Mammary epithelial cell (primary cell): ENCODE measurements at regions not wholly inside any gene's neighbourhood (a gene's known extent, or its start where the extent isn't known, plus 50 kb on each side); places are given as distances from the start of the nearest gene placed in this dataset.

Experiments
- EZH2 ChIP-seq: IDR thresholded peaks from 2 replicates; pipeline ENCODE4 v1.6.1; 2012; ENCODE audit warnings: low read length, inconsistent platforms, borderline replicate concordance
- TF ChIP-seq, protein P1 (sequence below), 2 donors: IDR thresholded peaks in 1 of 2; conservative IDR thresholded peaks in 1 of 2; 2 replicates each; pipeline ENCODE4 v1.5.1; 2011 to 2012; ENCODE audit warnings: inconsistent platforms in 2 of 2, low read length in 2 of 2, mild to moderate bottlenecking in 2 of 2, control low read depth in 1 of 2, low read depth in 1 of 2; ENCODE audit not compliant: insufficient read depth in 1 of 2; ENCODE audit errors: extremely low read depth in 1 of 2

DNA sequence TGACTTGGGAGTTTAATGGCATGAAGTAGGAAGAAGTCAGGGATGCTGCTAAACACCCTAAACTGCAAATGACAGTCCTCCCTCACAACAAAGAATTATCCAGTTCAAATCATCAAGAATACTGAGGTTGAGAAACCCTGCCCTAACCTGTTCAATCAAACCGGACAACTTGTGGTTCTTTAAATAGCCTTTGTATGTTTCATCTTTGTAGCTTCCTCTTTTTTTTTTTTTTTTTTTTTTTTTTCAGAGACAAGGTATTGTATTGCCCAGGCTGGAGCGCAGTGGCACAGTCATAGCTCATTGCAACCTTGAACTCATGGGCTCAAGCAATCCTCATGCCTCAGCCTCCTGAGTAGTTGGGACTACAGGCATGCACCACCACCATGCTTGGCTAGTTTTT lies 52.5 kb upstream of the TTC29 start:
- TF ChIP-seq, protein P1, sequence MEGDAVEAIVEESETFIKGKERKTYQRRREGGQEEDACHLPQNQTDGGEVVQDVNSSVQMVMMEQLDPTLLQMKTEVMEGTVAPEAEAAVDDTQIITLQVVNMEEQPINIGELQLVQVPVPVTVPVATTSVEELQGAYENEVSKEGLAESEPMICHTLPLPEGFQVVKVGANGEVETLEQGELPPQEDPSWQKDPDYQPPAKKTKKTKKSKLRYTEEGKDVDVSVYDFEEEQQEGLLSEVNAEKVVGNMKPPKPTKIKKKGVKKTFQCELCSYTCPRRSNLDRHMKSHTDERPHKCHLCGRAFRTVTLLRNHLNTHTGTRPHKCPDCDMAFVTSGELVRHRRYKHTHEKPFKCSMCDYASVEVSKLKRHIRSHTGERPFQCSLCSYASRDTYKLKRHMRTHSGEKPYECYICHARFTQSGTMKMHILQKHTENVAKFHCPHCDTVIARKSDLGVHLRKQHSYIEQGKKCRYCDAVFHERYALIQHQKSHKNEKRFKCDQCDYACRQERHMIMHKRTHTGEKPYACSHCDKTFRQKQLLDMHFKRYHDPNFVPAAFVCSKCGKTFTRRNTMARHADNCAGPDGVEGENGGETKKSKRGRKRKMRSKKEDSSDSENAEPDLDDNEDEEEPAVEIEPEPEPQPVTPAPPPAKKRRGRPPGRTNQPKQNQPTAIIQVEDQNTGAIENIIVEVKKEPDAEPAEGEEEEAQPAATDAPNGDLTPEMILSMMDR (conservative IDR thresholded peaks at IDR 0.05 in 1 of 2, IDR thresholded peaks at IDR 0.05 in 1 of 2; ENCODE audit: extremely low read depth in 1 of 2, insufficient read depth in 1 of 2, low read depth in 1 of 2, low read length in 2 of 2) = no peak
- TF ChIP-seq EZH2 = no peak
